Thyroid gland (tissue), 4 donors: ENCODE measurements at regions not wholly inside any gene's neighbourhood (a gene's known extent, or its start where the extent isn't known, plus 50 kb on each side); places are given as distances from the start of the nearest gene placed in this dataset.

Source experiments
- DNase-seq, 2 donors: peaks; one replicate each; pipeline ENCODE4 v3.0.0-alpha.2; 2019
- H3K27ac ChIP-seq, 3 donors: fragments of 200-600 bp; sonication (generic); 1 replicate in 2 of 3; 2 replicates in 1 of 3; pipeline ENCODE4 v1.5.1; 2016 to 2019; ENCODE audit warnings: mild to moderate bottlenecking in 1 of 3, moderate library complexity in 1 of 3
- H3K27me3 ChIP-seq: fragments of 200-600 bp; sonication (generic); one replicate; pipeline ENCODE4 v1.5.1; 2019
- H3K36me3 ChIP-seq, 2 donors: fragments of 200-600 bp; sonication (generic); one replicate each; pipeline ENCODE4 v1.5.1; 2016 to 2019
- H3K4me1 ChIP-seq, 2 donors: fragments of 200-600 bp; sonication (generic); one replicate each; pipeline ENCODE4 v1.5.1; 2017 to 2019
- H3K4me3 ChIP-seq, 3 donors: fragments of 200-600 bp; sonication (generic); replicated peaks in 1 of 3; 1 replicate in 2 of 3; 2 replicates in 1 of 3; pipeline ENCODE4 v1.5.1; 2016; ENCODE audit warnings: mild to moderate bottlenecking in 1 of 3
- H3K9me3 ChIP-seq: fragments of 200-600 bp; sonication (generic); one replicate; pipeline ENCODE4 v1.5.1; 2017
- POLR2A ChIP-seq, 2 donors: fragments of 450-650 bp; IDR thresholded peaks; one replicate each; pipeline ENCODE4 v1.6.1; 2017; ENCODE audit warnings: antibody characterized with exemption in 2 of 2, mild to moderate bottlenecking in 2 of 2, moderate library complexity in 1 of 2
- WGBS, 2 donors: methylation state at CpG; one replicate each; pipeline ENCODE4 v1.1.5; 2017; 5-methylcytosine and 5-hydroxymethylcytosine counted together
- intact Hi-C: fragments of 100-400 bp; cut with DNase I; formaldehyde crosslinking; loops from one replicate; pipeline ENCODE4 v1.15.1; 2023
- TF ChIP-seq, protein P1 (sequence below), 6 experiments: fragments of 200-600 bp in 3 of 6; fragments of 450-650 bp in 3 of 6; sonication (generic) in 3 of 6; IDR thresholded peaks; one replicate each; pipeline ENCODE4 v1.5.1; 2016 to 2019; ENCODE audit warnings: antibody characterized with exemption in 6 of 6, mild to moderate bottlenecking in 2 of 6, inconsistent platforms in 1 of 6, moderate library complexity in 1 of 6

DNA sequence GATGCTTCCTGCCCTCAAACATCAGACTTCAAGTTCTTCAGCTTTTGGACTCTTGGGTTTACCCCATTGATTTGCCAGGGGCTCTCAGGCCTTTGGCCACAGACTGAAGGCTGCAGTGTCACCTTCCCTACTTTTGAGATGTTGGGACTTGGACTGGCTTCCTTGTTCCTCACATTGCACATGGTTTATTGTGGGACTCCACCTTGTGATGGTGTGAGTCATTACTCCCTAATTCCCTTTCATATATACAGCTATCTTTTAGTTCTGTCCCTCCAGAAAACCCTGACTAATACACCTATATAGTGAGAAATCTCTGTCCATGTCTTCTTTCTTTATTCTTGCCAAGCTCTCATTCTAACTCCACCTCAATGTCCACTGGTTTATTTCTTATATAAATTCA lies 736.9 kb upstream of the HS3ST1 start:
- Histone ChIP-seq H3K27me3 (no peaks in the 10 kb centered on the region), H3K4me1 (no peaks in the 10 kb centered on the region), H3K4me3 (no peak overlapping the region), H3K9me3 (no peaks in the 10 kb centered on the region), H3K36me3 (no peaks in the 10 kb centered on the region), H3K27ac (no peak overlapping the region)
- intact Hi-C loops = no loop called here
- DNase-seq = no peak
- TF ChIP-seq, protein P1, sequence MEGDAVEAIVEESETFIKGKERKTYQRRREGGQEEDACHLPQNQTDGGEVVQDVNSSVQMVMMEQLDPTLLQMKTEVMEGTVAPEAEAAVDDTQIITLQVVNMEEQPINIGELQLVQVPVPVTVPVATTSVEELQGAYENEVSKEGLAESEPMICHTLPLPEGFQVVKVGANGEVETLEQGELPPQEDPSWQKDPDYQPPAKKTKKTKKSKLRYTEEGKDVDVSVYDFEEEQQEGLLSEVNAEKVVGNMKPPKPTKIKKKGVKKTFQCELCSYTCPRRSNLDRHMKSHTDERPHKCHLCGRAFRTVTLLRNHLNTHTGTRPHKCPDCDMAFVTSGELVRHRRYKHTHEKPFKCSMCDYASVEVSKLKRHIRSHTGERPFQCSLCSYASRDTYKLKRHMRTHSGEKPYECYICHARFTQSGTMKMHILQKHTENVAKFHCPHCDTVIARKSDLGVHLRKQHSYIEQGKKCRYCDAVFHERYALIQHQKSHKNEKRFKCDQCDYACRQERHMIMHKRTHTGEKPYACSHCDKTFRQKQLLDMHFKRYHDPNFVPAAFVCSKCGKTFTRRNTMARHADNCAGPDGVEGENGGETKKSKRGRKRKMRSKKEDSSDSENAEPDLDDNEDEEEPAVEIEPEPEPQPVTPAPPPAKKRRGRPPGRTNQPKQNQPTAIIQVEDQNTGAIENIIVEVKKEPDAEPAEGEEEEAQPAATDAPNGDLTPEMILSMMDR (IDR thresholded peaks at IDR 0.05) = no peak
- TF ChIP-seq POLR2A (IDR thresholded peaks at IDR 0.05) = no peak

DNA sequence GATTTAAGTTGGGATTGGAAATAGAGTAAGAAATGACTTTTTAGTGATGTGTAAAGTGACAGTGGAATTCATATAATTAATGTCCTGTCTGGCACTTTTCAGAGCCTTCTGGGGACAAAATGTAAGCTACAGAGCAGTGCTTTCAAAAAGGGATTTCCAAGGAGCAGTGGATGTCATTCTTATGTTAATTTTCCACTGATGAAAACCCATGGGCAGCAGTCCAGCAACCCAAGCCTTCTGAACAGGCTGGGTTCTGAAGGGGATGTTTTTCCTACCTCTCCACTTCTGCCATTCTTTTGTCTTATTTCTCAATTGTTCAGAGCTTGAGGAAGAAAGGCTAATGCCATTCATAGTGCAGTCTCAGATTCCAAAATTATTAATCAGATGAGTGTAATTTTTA lies 717.6 kb upstream of the HS3ST1 start:
- no peaks in the 10 kb centered on the region for H3K27me3 ChIP-seq
- DNase-seq = no peak
- H3K4me3 ChIP-seq = no peak overlapping the region
- H3K27ac ChIP-seq = no peak overlapping the region
- intact Hi-C loops = no loop called here
- no peaks in the 10 kb centered on the region for H3K9me3 ChIP-seq
- H3K4me1 ChIP-seq = no peaks in the 10 kb centered on the region
- TF ChIP-seq POLR2A (IDR thresholded peaks at IDR 0.05) = no peak
- TF ChIP-seq, protein P1 (IDR thresholded peaks at IDR 0.05) = no peak
- no peaks in the 10 kb centered on the region for H3K36me3 ChIP-seq

DNA sequence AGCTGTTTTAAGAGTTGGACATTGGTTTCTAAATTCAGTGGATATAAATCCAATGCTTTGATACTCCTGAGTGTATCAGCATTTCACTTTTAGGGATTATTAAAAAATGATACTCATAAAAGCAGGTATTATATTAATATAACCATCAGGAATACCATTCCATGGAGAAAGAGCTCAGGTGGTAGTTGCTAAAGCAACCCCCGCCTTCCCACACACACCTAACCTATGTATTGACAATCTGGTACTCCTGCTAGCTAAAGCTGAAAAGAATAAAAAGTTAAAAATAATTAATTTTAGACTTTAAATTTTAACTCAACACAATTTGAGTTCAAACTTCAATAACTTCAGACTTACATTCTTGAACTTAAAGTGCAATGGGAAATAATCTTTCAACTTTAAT lies 717.1 kb upstream of the HS3ST1 start:
- intact Hi-C loops = no loop called here
- WGBS, 2 donors = 95 to 97% methylated on average over 1 of the region's 1 CpG

DNA sequence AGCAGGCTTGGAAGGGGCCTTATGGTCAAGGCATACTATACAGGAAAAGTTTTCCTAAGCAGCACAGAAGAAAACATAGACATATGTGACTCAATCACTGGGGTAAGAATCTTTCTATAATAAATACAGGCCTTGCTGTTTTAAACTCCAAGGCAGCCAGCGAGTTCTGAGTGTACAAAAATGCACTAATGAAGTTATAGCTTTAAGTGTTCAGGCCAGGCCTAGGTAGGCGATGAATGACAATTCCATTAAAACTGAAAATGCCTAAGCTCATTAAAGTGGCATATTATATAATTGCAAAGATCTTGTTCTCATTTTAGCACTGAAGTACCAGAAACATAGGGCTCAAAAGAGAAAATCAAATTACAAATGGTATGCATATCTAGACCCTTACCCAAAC lies 716.4 kb upstream of the HS3ST1 start:
- no peaks in the 10 kb centered on the region for H3K9me3 ChIP-seq
- intact Hi-C loops = no loop called here
- 88 to 90% methylated on average over 2 of the region's 2 CpGs for WGBS, 2 donors

More for the DNA sequence above, 717.1 kb upstream of the HS3ST1 start:
- Histone ChIP-seq H3K36me3 (no peaks in the 10 kb centered on the region), H3K27me3 (no peaks in the 10 kb centered on the region), H3K27ac (no peak overlapping the region), H3K9me3 (no peaks in the 10 kb centered on the region), H3K4me1 (no peaks in the 10 kb centered on the region), H3K4me3 (no peak overlapping the region)
- TF ChIP-seq POLR2A (IDR thresholded peaks at IDR 0.05) = no peak
- TF ChIP-seq, protein P1 (IDR thresholded peaks at IDR 0.05) = no peak
- no peak for DNase-seq

DNA sequence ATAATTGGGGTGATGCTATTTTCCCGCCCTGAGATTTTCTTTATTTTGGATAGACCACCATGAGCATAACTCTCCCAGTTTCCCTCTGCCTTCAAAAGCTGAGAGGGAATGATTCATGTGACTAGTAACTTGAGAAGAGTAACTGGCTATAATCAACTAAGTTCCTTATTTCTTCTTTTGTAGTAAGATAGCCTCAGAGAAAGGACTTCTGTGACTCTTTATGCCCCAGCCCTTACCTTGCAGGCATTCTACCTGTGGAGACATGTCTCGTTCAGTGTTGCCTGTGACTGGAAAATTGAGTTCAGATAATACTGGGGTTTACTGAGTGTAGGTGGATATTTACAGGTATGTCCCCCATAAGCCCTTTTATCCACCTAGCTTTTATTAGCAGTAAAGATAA lies 715.4 kb upstream of the HS3ST1 start:
- no peak for TF ChIP-seq POLR2A (IDR thresholded peaks at IDR 0.05)
- TF ChIP-seq, protein P1 (IDR thresholded peaks at IDR 0.05) = no peak
- 96 to 100% methylated on average over 2 of the region's 2 CpGs for WGBS, 2 donors
- no peaks in the 10 kb centered on the region for H3K4me1 ChIP-seq
- no peak overlapping the region for H3K4me3 ChIP-seq
- no peaks in the 10 kb centered on the region for H3K36me3 ChIP-seq
- no peak overlapping the region for H3K27ac ChIP-seq
- no peak for DNase-seq
- intact Hi-C loops = no loop called here
- no peaks in the 10 kb centered on the region for H3K9me3 ChIP-seq
- no peaks in the 10 kb centered on the region for H3K27me3 ChIP-seq

More for the DNA sequence above, 716.4 kb upstream of the HS3ST1 start:
- no peak overlapping the region for H3K27ac ChIP-seq
- H3K4me3 ChIP-seq = no peak overlapping the region
- TF ChIP-seq, protein P1 (IDR thresholded peaks at IDR 0.05) = no peak
- no peak for TF ChIP-seq POLR2A (IDR thresholded peaks at IDR 0.05)
- H3K36me3 ChIP-seq = no peaks in the 10 kb centered on the region
- no peaks in the 10 kb centered on the region for H3K27me3 ChIP-seq
- no peak for DNase-seq
- H3K4me1 ChIP-seq = no peaks in the 10 kb centered on the region
